GM23338 (cell line): ENCODE measurements at regions not wholly inside any gene's neighbourhood (a gene's known extent, or its start where the extent isn't known, plus 50 kb on each side); places are given as distances from the start of the nearest gene placed in this dataset.
"Not testable (repeated sequence)": the region's sequence is repeated elsewhere in the genome, so short reads cannot be mapped to it uniquely, and the experiment has no call there.

Source experiments
- CTCF ChIP-seq, 2 experiments: fragments of 200-600 bp in 1 of 2; sonication (generic) in 1 of 2; conservative IDR thresholded peaks; 2 replicates each; pipeline versions ENCODE4 v1.5.1 to v1.6.1; 2016 to 2017; ENCODE audit warnings: antibody characterized with exemption in 2 of 2, low read depth in 2 of 2, mild to moderate bottlenecking in 2 of 2, moderate library complexity in 1 of 2
- EZH2 ChIP-seq: fragments of 200-600 bp; sonication (generic); IDR thresholded peaks from one replicate; pipeline ENCODE4 v1.8.0; 2017; ENCODE audit warnings: antibody characterized with exemption, mild to moderate bottlenecking, low read depth; ENCODE audit not compliant: unreplicated experiment
- EZH2phosphoT487 ChIP-seq: fragments of 200-600 bp; sonication (generic); IDR thresholded peaks from one replicate; pipeline ENCODE4 v1.8.1; 2018; ENCODE audit warnings: antibody characterized with exemption; ENCODE audit not compliant: unreplicated experiment
- JUNB ChIP-seq: IDR thresholded peaks from one replicate; pipeline ENCODE4 v1.6.1; 2016; ENCODE audit warnings: antibody characterized with exemption; ENCODE audit not compliant: unreplicated experiment
- NANOG ChIP-seq: IDR thresholded peaks from 2 replicates; pipeline ENCODE4 v1.6.1; 2016; ENCODE audit warnings: antibody characterized with exemption, borderline replicate concordance
- POLR2AphosphoS5 ChIP-seq: IDR thresholded peaks from 2 replicates; pipeline ENCODE4 v1.6.1; 2016; ENCODE audit warnings: antibody characterized with exemption, low read depth
- REST ChIP-seq: IDR thresholded peaks from one replicate; pipeline ENCODE4 v1.6.1; 2018; ENCODE audit warnings: antibody characterized with exemption; ENCODE audit not compliant: unreplicated experiment
- STAT1 ChIP-seq: IDR thresholded peaks from one replicate; pipeline ENCODE4 v1.6.1; 2016; ENCODE audit warnings: antibody characterized with exemption; ENCODE audit not compliant: unreplicated experiment
- ZNF331 ChIP-seq: fragments of 250-450 bp; sonication (Bioruptor Pico); IDR thresholded peaks from 2 replicates; pipeline ENCODE4 v1.5.0; 2020; ENCODE audit warnings: low read depth, mild to moderate bottlenecking, moderate library complexity
- TF ChIP-seq, protein P1 (sequence below): IDR thresholded peaks from 2 replicates; pipeline ENCODE4 v1.6.1; 2016; ENCODE audit warnings: antibody characterized with exemption

DNA sequence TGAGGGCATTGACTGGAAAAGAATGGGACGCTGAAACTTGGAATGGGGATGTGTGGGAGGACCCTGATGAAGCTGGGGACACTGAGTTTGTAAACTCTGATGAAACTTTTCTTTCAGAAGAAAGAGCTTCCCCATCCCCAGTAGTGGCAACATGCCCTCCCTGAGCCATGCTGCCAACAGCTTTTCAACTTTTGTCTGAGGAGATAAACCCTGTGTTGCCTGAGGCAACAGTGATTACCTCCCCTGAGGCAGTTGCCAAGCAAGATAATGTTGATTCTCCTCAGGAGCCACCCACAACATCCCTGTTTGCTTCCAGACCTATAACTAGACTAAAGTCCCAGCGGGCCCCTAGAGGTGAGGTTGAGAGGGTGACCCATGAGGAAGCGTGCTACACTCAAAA is 134.2 kb upstream of the DAB1 start:
- TF ChIP-seq CTCF (conservative IDR thresholded peaks at IDR 0.05; ENCODE audit: low read depth in 2 of 2); EZH2phosphoT487; POLR2AphosphoS5; EZH2; NANOG; REST; JUNB; STAT1; ZNF331 (CRISPR knock-in tag): not testable (repeated sequence)
- TF ChIP-seq, protein P1, sequence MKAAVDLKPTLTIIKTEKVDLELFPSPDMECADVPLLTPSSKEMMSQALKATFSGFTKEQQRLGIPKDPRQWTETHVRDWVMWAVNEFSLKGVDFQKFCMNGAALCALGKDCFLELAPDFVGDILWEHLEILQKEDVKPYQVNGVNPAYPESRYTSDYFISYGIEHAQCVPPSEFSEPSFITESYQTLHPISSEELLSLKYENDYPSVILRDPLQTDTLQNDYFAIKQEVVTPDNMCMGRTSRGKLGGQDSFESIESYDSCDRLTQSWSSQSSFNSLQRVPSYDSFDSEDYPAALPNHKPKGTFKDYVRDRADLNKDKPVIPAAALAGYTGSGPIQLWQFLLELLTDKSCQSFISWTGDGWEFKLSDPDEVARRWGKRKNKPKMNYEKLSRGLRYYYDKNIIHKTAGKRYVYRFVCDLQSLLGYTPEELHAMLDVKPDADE, result not testable (repeated sequence)
